ENCODE measurements at regions not wholly inside any gene's neighbourhood (a gene's known extent, or its start where the extent isn't known, plus 50 kb on each side); places are given as distances from the start of the nearest gene placed in this dataset.
"Not testable (repeated sequence)": the region's sequence is repeated elsewhere in the genome, so short reads cannot be mapped to it uniquely, and the experiment has no call there.

- not testable (repeated sequence) for H3K9me3 ChIP-seq (ENCODE audit: control insufficient read depth in 3 of 3, low read length in 3 of 3); H3K9ac ChIP-seq (ENCODE audit: low read depth in 1 of 3, low read length in 3 of 3); H3K4me3 ChIP-seq (ENCODE audit: low read length in 3 of 3); H3K27me3 ChIP-seq (ENCODE audit: control insufficient read depth in 3 of 3, insufficient read depth in 3 of 3, low read length in 3 of 3); H3K36me3 ChIP-seq (ENCODE audit: control insufficient read depth in 3 of 3, insufficient read depth in 3 of 3, low read length in 3 of 3); H3K4me1 ChIP-seq (ENCODE audit: control insufficient read depth in 3 of 3, insufficient read depth in 3 of 3, low read length in 3 of 3); H3K27ac ChIP-seq (ENCODE audit: low read depth, low read length)
Measured at GRCh38 chr5:34377651-34378050, 278.5 kb upstream of the RAI14 start.

DNA sequence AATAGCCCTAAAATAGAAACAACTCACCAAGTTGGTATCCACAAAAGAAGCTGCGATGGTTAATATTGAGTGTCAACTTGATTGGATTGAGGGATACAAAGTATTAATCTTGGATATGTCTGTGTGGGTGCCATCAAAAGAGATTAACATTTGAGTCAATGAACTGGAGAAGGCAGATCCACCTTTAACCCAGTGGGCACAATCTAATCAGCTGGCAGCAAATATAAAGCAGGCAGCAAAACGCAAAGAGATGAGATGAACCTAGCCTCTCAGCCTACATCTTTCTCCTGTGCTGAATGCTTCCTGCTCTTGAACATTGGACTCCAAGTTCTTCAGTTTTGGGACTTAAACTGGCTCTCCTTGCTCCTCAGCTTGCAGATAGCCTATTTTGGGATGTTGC, 277.6 kb upstream of the RAI14 start:
- H3K4me3 ChIP-seq (ENCODE audit: low read length in 3 of 3); H3K9ac ChIP-seq (ENCODE audit: low read depth in 1 of 3, low read length in 3 of 3); H3K9me3 ChIP-seq (ENCODE audit: control insufficient read depth in 3 of 3, low read length in 3 of 3); H3K36me3 ChIP-seq (ENCODE audit: control insufficient read depth in 3 of 3, insufficient read depth in 3 of 3, low read length in 3 of 3); H3K4me1 ChIP-seq (ENCODE audit: control insufficient read depth in 3 of 3, insufficient read depth in 3 of 3, low read length in 3 of 3); H3K27me3 ChIP-seq (ENCODE audit: control insufficient read depth in 3 of 3, insufficient read depth in 3 of 3, low read length in 3 of 3); H3K27ac ChIP-seq (ENCODE audit: low read depth, low read length): not testable (repeated sequence)

- not testable (repeated sequence) for H3K27me3 ChIP-seq (ENCODE audit: control insufficient read depth in 3 of 3, insufficient read depth in 3 of 3, low read length in 3 of 3); H3K36me3 ChIP-seq (ENCODE audit: control insufficient read depth in 3 of 3, insufficient read depth in 3 of 3, low read length in 3 of 3); H3K4me1 ChIP-seq (ENCODE audit: control insufficient read depth in 3 of 3, insufficient read depth in 3 of 3, low read length in 3 of 3); H3K9me3 ChIP-seq (ENCODE audit: control insufficient read depth in 3 of 3, low read length in 3 of 3); H3K27ac ChIP-seq (ENCODE audit: low read depth, low read length); H3K9ac ChIP-seq (ENCODE audit: low read depth in 1 of 3, low read length in 3 of 3); H3K4me3 ChIP-seq (ENCODE audit: low read length in 3 of 3)
Measured at GRCh38 chr5:34388754-34389153, 267.4 kb upstream of the RAI14 start.

- H3K9me3 ChIP-seq (ENCODE audit: control insufficient read depth in 3 of 3, low read length in 3 of 3) = no peaks in the 10 kb centered on the region
- no peak overlapping the region for H3K27ac ChIP-seq (ENCODE audit: low read depth, low read length)
- no peaks in the 10 kb centered on the region for H3K27me3 ChIP-seq (ENCODE audit: control insufficient read depth in 3 of 3, insufficient read depth in 3 of 3, low read length in 3 of 3)
- H3K4me3 ChIP-seq (ENCODE audit: low read length in 3 of 3) = no peak overlapping the region
- H3K36me3 ChIP-seq (ENCODE audit: control insufficient read depth in 3 of 3, insufficient read depth in 3 of 3, low read length in 3 of 3) = no peaks in the 10 kb centered on the region
- no peak overlapping the region for H3K9ac ChIP-seq (ENCODE audit: low read depth in 1 of 3, low read length in 3 of 3)
- peaks cover 0 to 10% (median 5%) of the 10 kb centered on the region in 3 donors for H3K4me1 ChIP-seq (ENCODE audit: control insufficient read depth in 3 of 3, insufficient read depth in 3 of 3, low read length in 3 of 3)
Measured at GRCh38 chr5:34409373-34409772, 246.8 kb upstream of the RAI14 start.

DNA sequence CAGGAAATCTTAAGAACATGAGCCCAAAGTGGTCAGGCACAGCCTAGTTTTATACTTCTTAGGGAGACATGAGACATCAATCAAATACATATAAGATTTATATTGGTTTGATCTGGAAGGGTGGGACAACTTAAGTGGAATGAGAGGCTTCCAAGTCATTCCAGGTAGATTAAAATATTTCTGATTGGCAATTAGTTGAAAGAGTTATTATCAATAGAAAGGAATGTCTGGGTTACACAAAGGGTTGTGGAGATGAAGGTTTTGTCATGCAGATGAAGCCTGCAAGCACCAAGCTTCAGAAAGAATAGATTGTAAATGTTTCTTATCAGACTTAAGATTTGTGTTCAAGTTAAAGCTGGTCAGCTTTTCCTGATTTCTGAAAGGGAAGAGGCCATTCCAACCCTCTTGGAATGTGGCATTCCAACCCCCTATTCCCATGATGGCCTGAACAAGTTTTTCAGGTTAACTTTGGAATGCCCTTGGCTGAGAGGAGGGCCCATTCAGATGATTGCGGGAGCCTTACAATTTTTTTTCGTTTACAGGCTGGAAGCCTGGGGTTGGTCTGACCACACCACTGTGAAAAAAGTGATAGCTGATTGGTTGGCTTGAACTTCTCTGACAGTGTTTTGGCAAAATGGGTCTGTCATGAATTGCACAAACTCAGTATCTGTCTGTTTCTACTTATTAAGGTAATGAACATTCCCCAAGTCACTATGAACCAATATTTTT, 245.6 kb upstream of the RAI14 start:
- H3K36me3 ChIP-seq (ENCODE audit: control insufficient read depth in 3 of 3, insufficient read depth in 3 of 3, low read length in 3 of 3) = no peaks in the 10 kb centered on the region
- no peak overlapping the region for H3K4me3 ChIP-seq (ENCODE audit: low read length in 3 of 3)
- no peaks in the 10 kb centered on the region for H3K9me3 ChIP-seq (ENCODE audit: control insufficient read depth in 3 of 3, low read length in 3 of 3)
- H3K9ac ChIP-seq (ENCODE audit: low read depth in 1 of 3, low read length in 3 of 3) = no peak overlapping the region
- H3K27ac ChIP-seq (ENCODE audit: low read depth, low read length) = peak overlapping the region; percentile 30
- H3K27me3 ChIP-seq (ENCODE audit: control insufficient read depth in 3 of 3, insufficient read depth in 3 of 3, low read length in 3 of 3) = no peaks in the 10 kb centered on the region
- H3K4me1 ChIP-seq (ENCODE audit: control insufficient read depth in 3 of 3, insufficient read depth in 3 of 3, low read length in 3 of 3) = peaks cover 0 to 10% (median 5%) of the 10 kb centered on the region in 3 donors

DNA sequence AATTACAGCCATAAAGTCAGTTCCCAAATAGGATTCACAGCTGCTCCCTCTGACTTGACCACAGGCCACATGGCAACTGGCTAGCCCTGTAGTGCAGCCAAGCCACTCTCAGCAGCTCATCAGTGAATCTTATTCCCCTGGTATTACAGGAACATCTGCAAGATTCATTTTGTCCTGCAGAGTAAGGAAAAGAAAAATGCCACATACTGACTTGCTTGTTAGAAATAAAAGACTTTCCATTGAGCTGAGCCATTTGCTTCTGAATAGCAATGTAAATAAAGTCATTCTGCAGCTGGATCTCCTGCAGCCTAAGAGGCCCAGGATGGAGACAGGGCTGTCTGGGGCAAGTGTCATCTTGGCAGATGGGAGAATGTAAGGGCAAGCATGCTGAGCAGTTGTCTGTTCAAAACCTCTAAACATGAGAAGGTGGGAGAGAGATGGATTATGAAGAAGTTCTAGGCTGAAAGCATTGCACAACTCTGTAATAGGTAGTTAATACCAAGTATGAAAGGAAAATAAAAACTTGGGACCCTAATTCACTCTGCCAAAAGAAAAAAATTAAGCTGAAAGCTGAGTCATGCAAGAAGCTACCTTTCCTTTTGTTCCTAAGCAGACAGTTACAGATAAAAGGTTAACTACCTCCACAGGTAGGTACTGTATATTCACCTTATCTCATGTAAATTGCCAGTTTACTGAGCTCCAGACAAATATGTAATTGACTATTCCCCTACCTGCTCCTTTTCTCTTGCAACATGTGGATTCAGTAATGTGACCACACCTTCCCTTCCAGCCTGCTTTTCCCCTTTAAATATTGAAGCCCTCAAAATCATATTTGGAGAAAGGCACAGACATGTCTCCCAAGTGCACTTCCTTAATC, 244.4 kb upstream of the RAI14 start:
- H3K4me3 ChIP-seq (ENCODE audit: low read length in 3 of 3) = no peak overlapping the region
- H3K27me3 ChIP-seq (ENCODE audit: control insufficient read depth in 3 of 3, insufficient read depth in 3 of 3, low read length in 3 of 3) = no peaks in the 10 kb centered on the region
- no peaks in the 10 kb centered on the region for H3K9me3 ChIP-seq (ENCODE audit: control insufficient read depth in 3 of 3, low read length in 3 of 3)
- H3K4me1 ChIP-seq (ENCODE audit: control insufficient read depth in 3 of 3, insufficient read depth in 3 of 3, low read length in 3 of 3) = peaks cover 0 to 10% (median 5%) of the 10 kb centered on the region in 3 donors
- no peaks in the 10 kb centered on the region for H3K36me3 ChIP-seq (ENCODE audit: control insufficient read depth in 3 of 3, insufficient read depth in 3 of 3, low read length in 3 of 3)
- no peak overlapping the region for H3K9ac ChIP-seq (ENCODE audit: low read depth in 1 of 3, low read length in 3 of 3)
- peak overlapping the region; percentile 30 for H3K27ac ChIP-seq (ENCODE audit: low read depth, low read length)

- H3K27ac ChIP-seq (ENCODE audit: low read depth, low read length) = no peak overlapping the region
- H3K27me3 ChIP-seq (ENCODE audit: control insufficient read depth in 3 of 3, insufficient read depth in 3 of 3, low read length in 3 of 3) = no peaks in the 10 kb centered on the region
- H3K36me3 ChIP-seq (ENCODE audit: control insufficient read depth in 3 of 3, insufficient read depth in 3 of 3, low read length in 3 of 3) = no peaks in the 10 kb centered on the region
- no peak overlapping the region for H3K9ac ChIP-seq (ENCODE audit: low read depth in 1 of 3, low read length in 3 of 3)
- H3K4me1 ChIP-seq (ENCODE audit: control insufficient read depth in 3 of 3, insufficient read depth in 3 of 3, low read length in 3 of 3) = peaks cover 0 to 10% (median 5%) of the 10 kb centered on the region in 3 donors
- H3K4me3 ChIP-seq (ENCODE audit: low read length in 3 of 3) = no peak overlapping the region
- no peaks in the 10 kb centered on the region for H3K9me3 ChIP-seq (ENCODE audit: control insufficient read depth in 3 of 3, low read length in 3 of 3)
Measured at GRCh38 chr5:34412736-34413135, 243.4 kb upstream of the RAI14 start.

GRCh38 chr5:34415559-34416198, 240.4 kb upstream of the RAI14 start:
- H3K27ac ChIP-seq (ENCODE audit: low read depth, low read length) = no peak overlapping the region
- no peaks in the 10 kb centered on the region for H3K27me3 ChIP-seq (ENCODE audit: control insufficient read depth in 3 of 3, insufficient read depth in 3 of 3, low read length in 3 of 3)
- H3K36me3 ChIP-seq (ENCODE audit: control insufficient read depth in 3 of 3, insufficient read depth in 3 of 3, low read length in 3 of 3) = no peaks in the 10 kb centered on the region
- no peak overlapping the region for H3K4me3 ChIP-seq (ENCODE audit: low read length in 3 of 3)
- H3K9ac ChIP-seq (ENCODE audit: low read depth in 1 of 3, low read length in 3 of 3) = no peak overlapping the region
- H3K9me3 ChIP-seq (ENCODE audit: control insufficient read depth in 3 of 3, low read length in 3 of 3) = no peaks in the 10 kb centered on the region
- H3K4me1 ChIP-seq (ENCODE audit: control insufficient read depth in 3 of 3, insufficient read depth in 3 of 3, low read length in 3 of 3) = peaks cover 0 to 10% (median 5%) of the 10 kb centered on the region in 3 donors

GRCh38 chr5:34416501-34417008, 239.6 kb upstream of the RAI14 start:
- H3K27ac ChIP-seq (ENCODE audit: low read depth, low read length) = no peak overlapping the region
- H3K4me1 ChIP-seq (ENCODE audit: control insufficient read depth in 3 of 3, insufficient read depth in 3 of 3, low read length in 3 of 3) = peaks cover 0 to 9% (median under 1%) of the 10 kb centered on the region in 3 donors
- H3K36me3 ChIP-seq (ENCODE audit: control insufficient read depth in 3 of 3, insufficient read depth in 3 of 3, low read length in 3 of 3) = no peaks in the 10 kb centered on the region
- H3K27me3 ChIP-seq (ENCODE audit: control insufficient read depth in 3 of 3, insufficient read depth in 3 of 3, low read length in 3 of 3) = no peaks in the 10 kb centered on the region
- no peaks in the 10 kb centered on the region for H3K9me3 ChIP-seq (ENCODE audit: control insufficient read depth in 3 of 3, low read length in 3 of 3)
- H3K9ac ChIP-seq (ENCODE audit: low read depth in 1 of 3, low read length in 3 of 3) = no peak overlapping the region
- H3K4me3 ChIP-seq (ENCODE audit: low read length in 3 of 3) = no peak overlapping the region

DNA sequence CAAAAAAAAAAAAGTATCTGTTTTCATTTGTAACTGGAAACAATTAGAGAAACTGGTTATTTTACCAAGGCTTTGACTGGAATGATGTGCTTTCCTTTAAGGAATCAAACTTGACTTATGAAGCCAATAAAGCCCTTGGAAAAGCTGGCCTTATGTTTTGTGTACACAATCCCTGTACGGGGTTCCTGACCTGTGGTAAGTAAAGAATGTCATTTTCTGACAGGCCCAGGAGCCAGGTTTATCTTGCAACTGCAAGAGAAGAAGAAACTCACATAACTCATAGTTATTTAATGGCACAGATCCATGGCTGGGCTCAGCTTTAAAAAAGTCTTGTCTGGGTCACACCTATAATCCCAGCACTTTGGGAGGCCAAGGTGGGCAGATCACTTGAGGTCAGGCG, 235.9 kb upstream of the RAI14 start:
- H3K27ac ChIP-seq (ENCODE audit: low read depth, low read length); H3K9me3 ChIP-seq (ENCODE audit: control insufficient read depth in 3 of 3, low read length in 3 of 3); H3K36me3 ChIP-seq (ENCODE audit: control insufficient read depth in 3 of 3, insufficient read depth in 3 of 3, low read length in 3 of 3); H3K9ac ChIP-seq (ENCODE audit: low read depth in 1 of 3, low read length in 3 of 3); H3K27me3 ChIP-seq (ENCODE audit: control insufficient read depth in 3 of 3, insufficient read depth in 3 of 3, low read length in 3 of 3); H3K4me3 ChIP-seq (ENCODE audit: low read length in 3 of 3); H3K4me1 ChIP-seq (ENCODE audit: control insufficient read depth in 3 of 3, insufficient read depth in 3 of 3, low read length in 3 of 3): not testable (repeated sequence)

All from skeletal muscle tissue (tissue), 3 donors.